ENCODE measurements at regions not wholly inside any gene's neighbourhood (a gene's known extent, or its start where the extent isn't known, plus 50 kb on each side); places are given as distances from the start of the nearest gene placed in this dataset.

DNA sequence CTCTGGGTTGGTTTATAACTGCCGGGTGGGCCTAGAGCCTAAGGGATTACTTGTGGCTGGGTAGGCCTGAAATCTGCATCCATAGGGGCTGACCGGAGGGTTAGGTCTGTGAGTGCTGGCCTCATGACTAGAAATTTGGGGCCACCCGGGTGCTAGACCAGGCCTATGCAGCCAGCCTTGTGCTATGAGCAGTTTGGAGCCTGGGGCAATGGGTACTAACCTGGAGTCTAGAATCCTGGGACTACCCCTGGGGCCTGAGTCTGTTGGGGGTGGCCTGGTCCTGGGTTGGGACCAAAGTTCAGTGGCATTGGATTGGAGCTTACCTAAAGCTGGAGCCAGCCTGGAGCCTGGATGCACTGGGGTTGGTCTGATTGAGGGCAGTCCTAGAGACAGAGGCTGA is 995.2 kb downstream of the ANKRD7 start:
- H3K4me3 ChIP-seq (ENCODE audit: low read depth, low read length): no peak overlapping the region
- TF ChIP-seq, protein P1, sequence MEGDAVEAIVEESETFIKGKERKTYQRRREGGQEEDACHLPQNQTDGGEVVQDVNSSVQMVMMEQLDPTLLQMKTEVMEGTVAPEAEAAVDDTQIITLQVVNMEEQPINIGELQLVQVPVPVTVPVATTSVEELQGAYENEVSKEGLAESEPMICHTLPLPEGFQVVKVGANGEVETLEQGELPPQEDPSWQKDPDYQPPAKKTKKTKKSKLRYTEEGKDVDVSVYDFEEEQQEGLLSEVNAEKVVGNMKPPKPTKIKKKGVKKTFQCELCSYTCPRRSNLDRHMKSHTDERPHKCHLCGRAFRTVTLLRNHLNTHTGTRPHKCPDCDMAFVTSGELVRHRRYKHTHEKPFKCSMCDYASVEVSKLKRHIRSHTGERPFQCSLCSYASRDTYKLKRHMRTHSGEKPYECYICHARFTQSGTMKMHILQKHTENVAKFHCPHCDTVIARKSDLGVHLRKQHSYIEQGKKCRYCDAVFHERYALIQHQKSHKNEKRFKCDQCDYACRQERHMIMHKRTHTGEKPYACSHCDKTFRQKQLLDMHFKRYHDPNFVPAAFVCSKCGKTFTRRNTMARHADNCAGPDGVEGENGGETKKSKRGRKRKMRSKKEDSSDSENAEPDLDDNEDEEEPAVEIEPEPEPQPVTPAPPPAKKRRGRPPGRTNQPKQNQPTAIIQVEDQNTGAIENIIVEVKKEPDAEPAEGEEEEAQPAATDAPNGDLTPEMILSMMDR (IDR thresholded peaks at IDR 0.05; ENCODE audit: borderline replicate concordance, insufficient read depth, low read depth, low read length): no peak

GRCh38 chr7:119223930-119224329 is 999.4 kb downstream of the ANKRD7 start:
- TF ChIP-seq, protein P1 (IDR thresholded peaks at IDR 0.05; ENCODE audit: borderline replicate concordance, insufficient read depth, low read depth, low read length): no peak
- no peak overlapping the region for H3K4me3 ChIP-seq (ENCODE audit: low read depth, low read length)

DNA sequence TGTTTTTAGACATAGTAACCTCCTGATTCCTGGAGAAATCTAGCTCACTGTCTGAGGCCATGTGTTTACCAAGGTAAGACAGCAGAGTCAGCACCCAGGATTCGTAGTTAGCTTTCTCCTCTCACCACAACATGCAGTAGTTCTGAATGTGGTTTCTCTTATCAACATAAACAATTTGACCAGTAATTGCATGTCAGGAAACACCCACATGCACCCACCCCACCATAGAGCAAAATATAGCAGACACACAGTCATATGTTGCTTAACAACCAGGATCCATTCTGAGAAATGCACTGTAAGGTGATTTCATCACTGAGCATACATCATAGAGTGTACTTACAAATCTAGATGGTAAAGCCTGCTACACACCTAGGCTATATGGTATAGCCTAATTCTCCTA is 1004.0 kb downstream of the ANKRD7 start:
- TF ChIP-seq, protein P1 (IDR thresholded peaks at IDR 0.05; ENCODE audit: borderline replicate concordance, insufficient read depth, low read depth, low read length): no peak
- no peak overlapping the region for H3K4me3 ChIP-seq (ENCODE audit: low read depth, low read length)

DNA sequence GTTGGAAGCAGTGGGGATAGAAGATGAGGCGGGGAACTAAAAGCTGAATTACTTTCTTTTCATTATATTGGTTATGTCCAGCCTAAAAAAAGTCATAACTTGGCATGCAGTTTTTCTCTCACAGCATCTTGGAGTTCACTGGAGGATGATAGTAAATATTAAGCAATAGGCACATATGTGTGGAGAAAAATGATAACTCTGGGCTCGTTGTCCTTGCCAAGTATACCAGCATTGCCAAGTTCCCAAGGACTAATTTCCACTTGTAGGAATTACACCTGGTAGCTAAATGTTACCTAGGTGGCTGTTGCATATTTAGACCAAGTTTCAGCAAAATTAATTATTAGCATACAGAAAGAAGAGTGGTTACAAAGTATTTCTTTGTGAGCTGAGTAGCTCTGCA is 1007.6 kb downstream of the ANKRD7 start:
- no peak overlapping the region for H3K4me3 ChIP-seq (ENCODE audit: low read depth, low read length)
- TF ChIP-seq, protein P1 (IDR thresholded peaks at IDR 0.05; ENCODE audit: borderline replicate concordance, insufficient read depth, low read depth, low read length): no peak

DNA sequence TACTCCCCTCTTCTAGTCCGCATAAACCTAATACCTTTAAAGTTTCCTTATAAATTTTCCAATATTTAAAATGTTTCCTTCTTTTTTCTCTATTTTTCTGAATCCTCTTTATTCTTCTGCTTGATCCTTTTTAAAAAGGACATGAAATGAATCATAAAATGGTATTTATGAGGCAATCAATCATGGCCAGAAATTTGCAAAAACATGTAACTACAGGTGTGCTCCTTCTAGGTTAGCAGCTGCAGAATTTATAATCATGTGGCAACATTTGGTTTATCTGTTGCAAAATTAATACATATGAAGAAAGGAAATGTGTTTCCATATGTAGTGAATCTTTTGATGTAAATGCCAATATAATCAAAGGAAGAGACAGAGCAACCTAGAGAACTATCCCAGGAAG is 1008.5 kb downstream of the ANKRD7 start:
- TF ChIP-seq, protein P1 (IDR thresholded peaks at IDR 0.05; ENCODE audit: borderline replicate concordance, insufficient read depth, low read depth, low read length): no peak
- no peak overlapping the region for H3K4me3 ChIP-seq (ENCODE audit: low read depth, low read length)

DNA sequence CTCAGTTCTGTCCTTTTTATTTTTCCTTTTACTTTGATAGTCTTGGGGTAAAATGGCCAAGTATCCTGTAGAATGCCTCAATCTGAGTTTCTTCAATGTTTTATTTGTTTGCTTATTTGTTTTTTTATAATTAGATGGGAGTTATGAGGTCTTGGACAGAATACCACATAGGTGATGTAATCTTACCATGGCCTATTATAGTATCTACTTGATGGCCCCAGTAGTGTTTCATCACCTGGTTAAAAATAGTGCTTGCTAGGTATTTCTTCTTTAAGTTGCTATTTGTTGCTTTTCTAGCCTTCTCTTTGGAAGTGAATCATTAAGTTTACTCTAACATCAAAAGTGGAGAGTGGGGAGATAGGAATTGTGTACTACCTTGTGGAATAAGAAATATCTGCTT is 1020.0 kb upstream of the KCND2 start:
- no peak overlapping the region for H3K4me3 ChIP-seq (ENCODE audit: low read depth, low read length)

GRCh38 chr7:119254742-119255141 is 1018.2 kb upstream of the KCND2 start:
- TF ChIP-seq, protein P1 (IDR thresholded peaks at IDR 0.05; ENCODE audit: borderline replicate concordance, insufficient read depth, low read depth, low read length): no peak

More for the DNA sequence above, 1020.0 kb upstream of the KCND2 start:
- TF ChIP-seq, protein P1 (IDR thresholded peaks at IDR 0.05; ENCODE audit: borderline replicate concordance, insufficient read depth, low read depth, low read length): no peak

More at GRCh38 chr7:119254742-119255141, 1018.2 kb upstream of the KCND2 start:
- no peak overlapping the region for H3K4me3 ChIP-seq (ENCODE audit: low read depth, low read length)
